Activated T-helper 2 cell treated with anti-CD3 and anti-CD28 coated beads, Interferon-gamma antibody, Interleukin-2, Interleukin-4, amounts not matched to agents 10 μg/mL and 5 μg/mL and 100 μg/mL, durations not matched to agents 14 hours and 24 hours and 36 hours (primary cell): ENCODE measurements at regions not wholly inside any gene's neighbourhood (a gene's known extent, or its start where the extent isn't known, plus 50 kb on each side); places are given as distances from the start of the nearest gene placed in this dataset.

Source experiments
- DNase-seq: peaks from one replicate; pipeline ENCODE4 v3.0.0; 2021; ENCODE audit warnings: low spot score
- H3K27ac Mint-ChIP-seq: one replicate; pipeline ENCODE4 v1.8.0; 2021; ENCODE audit warnings: mixed read lengths
- H3K27me3 Mint-ChIP-seq: one replicate; pipeline ENCODE4 v1.8.0; 2021; ENCODE audit warnings: low read depth, mixed read lengths
- H3K36me3 Mint-ChIP-seq: one replicate; pipeline ENCODE4 v1.8.0; 2021; ENCODE audit warnings: low read depth, mixed read lengths
- H3K4me1 Mint-ChIP-seq: one replicate; pipeline ENCODE4 v1.8.0; 2021; ENCODE audit warnings: low read depth, mixed read lengths
- H3K4me3 Mint-ChIP-seq: one replicate; pipeline ENCODE4 v1.8.0; 2021; ENCODE audit warnings: low read depth, mild to moderate bottlenecking, moderate library complexity, mixed read lengths
- H3K9me3 Mint-ChIP-seq: one replicate; pipeline ENCODE4 v1.8.0; 2021; ENCODE audit warnings: mixed read lengths
- intact Hi-C: fragments of 100-400 bp; cut with micrococcal nuclease; formaldehyde crosslinking; loops from one replicate; pipeline ENCODE4 v1.15.1; 2023

DNA sequence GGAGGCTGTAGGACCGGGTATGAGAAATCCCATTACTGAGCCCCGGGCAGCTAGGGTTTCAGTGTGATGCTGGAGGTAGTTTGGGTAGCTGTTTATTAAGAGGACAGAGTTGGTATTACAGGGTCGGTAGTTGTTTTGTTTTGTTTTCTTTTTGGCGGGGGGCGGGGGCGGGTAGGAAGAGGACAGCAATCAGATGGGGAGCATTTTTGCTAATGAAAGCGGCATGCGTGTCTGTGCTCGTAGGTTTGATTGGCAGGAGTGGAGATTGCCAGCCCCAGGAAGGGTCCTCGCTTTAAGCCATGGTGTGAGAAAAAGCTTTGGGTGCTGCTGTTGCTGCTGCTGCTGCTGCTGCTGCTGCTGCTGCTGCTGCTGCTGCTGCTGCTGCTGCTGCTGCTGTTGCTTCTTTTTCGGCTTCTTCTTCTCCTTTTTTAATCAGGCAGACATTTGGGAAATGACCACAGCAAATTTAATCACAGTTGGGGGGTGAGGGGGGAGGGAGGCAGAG lies 498.5 kb upstream of the ZFHX3 start:
- intact Hi-C loops = no loop called here
- Mint-ChIP-seq H3K4me3 (no peak overlapping the region), H3K27ac (no peak overlapping the region), H3K9me3 (no peaks in the 10 kb centered on the region), H3K27me3 (peaks cover 28% of the 10 kb centered on the region), H3K36me3 (no peaks in the 10 kb centered on the region), H3K4me1 (no peaks in the 10 kb centered on the region)
- DNase-seq = no peak

DNA sequence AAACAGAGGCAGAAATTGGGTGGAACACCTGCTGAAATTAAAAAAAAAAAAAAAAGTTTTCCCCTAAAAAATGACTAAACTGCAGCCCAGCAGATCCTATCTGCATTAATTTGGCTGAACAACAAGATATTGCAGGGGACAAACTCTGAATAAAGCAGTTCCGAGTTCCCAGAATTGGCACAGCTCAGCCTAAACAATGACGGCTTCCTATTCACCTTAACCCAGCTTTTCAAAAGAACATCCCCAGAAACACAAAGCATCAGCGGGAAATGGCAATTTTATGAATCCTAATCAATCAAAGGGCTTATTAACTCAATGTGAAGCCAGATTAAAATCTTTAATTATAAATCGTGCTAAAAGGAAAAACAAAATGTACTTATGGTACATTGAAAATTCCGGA lies 497.8 kb upstream of the ZFHX3 start:
- Mint-ChIP-seq H3K27me3 (peaks cover 28% of the 10 kb centered on the region), H3K27ac (no peak overlapping the region), H3K4me3 (no peak overlapping the region), H3K4me1 (no peaks in the 10 kb centered on the region), H3K9me3 (no peaks in the 10 kb centered on the region), H3K36me3 (no peaks in the 10 kb centered on the region)
- no peak for DNase-seq
- intact Hi-C loops = no loop called here

DNA sequence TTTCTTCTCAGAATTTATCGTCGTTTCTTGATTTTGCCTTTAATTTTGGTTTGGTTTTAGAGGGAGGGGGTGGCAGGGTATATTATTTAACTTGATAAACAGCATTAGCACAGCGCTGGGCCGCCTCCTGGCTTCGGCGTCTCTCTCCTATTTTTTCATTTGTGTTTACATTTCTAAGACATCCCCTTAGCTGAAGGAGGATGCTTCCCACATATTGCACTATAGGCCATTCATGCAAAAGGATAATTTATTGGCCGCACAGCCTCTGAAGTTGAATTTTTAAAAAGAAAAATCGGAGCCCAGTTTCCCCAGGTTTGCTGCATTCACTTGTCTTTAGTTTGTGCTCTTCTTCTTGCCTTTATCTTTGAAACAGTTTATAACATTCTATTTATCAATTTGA lies 497.4 kb upstream of the ZFHX3 start:
- Mint-ChIP-seq H3K4me1 (no peaks in the 10 kb centered on the region), H3K36me3 (no peaks in the 10 kb centered on the region), H3K4me3 (no peak overlapping the region), H3K27me3 (peaks cover 28% of the 10 kb centered on the region), H3K9me3 (no peaks in the 10 kb centered on the region), H3K27ac (no peak overlapping the region)
- DNase-seq = no peak
- intact Hi-C loops = no loop called here

GRCh38 chr16:73544826-73545225 lies 496.9 kb upstream of the ZFHX3 start:
- Mint-ChIP-seq H3K4me3 (no peak overlapping the region), H3K27ac (no peak overlapping the region), H3K27me3 (peaks cover 28% of the 10 kb centered on the region), H3K36me3 (no peaks in the 10 kb centered on the region), H3K9me3 (no peaks in the 10 kb centered on the region), H3K4me1 (no peaks in the 10 kb centered on the region)
- intact Hi-C loops = no loop called here
- no peak for DNase-seq

- intact Hi-C loops = no loop called here
- Mint-ChIP-seq H3K27me3 (peaks cover 28% of the 10 kb centered on the region), H3K4me1 (no peaks in the 10 kb centered on the region), H3K9me3 (no peaks in the 10 kb centered on the region), H3K27ac (no peak overlapping the region), H3K36me3 (no peaks in the 10 kb centered on the region), H3K4me3 (no peak overlapping the region)
- no peak for DNase-seq
Observed at GRCh38 chr16:73543970-73544599, 496.2 kb upstream of the ZFHX3 start.

DNA sequence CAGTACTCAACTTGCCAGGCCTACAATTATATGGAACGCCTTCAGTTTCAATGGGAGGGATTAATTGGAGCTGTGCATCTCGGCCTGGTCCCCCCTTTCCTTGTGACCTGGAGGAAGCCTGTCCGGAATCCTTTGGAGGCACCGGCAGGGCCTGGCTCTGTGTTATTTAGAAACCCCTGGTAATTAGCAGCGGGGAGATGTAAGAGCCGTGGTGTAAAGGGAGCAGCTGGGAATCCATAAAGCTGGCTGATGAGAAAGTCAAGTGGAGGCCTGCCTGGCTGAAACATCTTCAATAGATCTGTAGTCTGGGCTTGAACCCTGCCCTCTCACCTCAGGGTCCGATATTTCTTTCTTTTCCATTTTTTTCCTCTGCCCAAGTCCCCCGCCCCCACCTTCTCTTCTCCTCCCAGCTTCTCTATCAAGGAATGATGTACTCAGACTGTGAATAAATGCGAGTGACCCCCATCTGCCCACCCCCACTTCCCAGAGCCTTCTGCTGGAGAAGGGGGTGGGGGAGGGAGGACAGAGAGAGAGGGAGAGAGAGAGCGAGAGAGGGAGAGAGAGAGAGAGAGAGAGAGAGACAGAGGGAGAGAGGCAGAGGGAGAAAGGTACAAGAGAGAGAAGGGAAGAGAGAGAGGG lies 495.5 kb upstream of the ZFHX3 start:
- DNase-seq = no peak
- H3K4me3 Mint-ChIP-seq = no peak overlapping the region
- no peaks in the 10 kb centered on the region for H3K4me1 Mint-ChIP-seq
- H3K36me3 Mint-ChIP-seq = no peaks in the 10 kb centered on the region
- H3K9me3 Mint-ChIP-seq = no peaks in the 10 kb centered on the region
- intact Hi-C loops = no loop called here
- peaks cover 28% of the 10 kb centered on the region for H3K27me3 Mint-ChIP-seq
- no peak overlapping the region for H3K27ac Mint-ChIP-seq

GRCh38 chr16:73542885-73543284 lies 495.0 kb upstream of the ZFHX3 start:
- DNase-seq = no peak
- intact Hi-C loops = no loop called here
- Mint-ChIP-seq H3K27me3 (peaks cover 28% of the 10 kb centered on the region), H3K4me3 (no peak overlapping the region), H3K27ac (no peak overlapping the region), H3K4me1 (no peaks in the 10 kb centered on the region), H3K9me3 (no peaks in the 10 kb centered on the region), H3K36me3 (no peaks in the 10 kb centered on the region)

DNA sequence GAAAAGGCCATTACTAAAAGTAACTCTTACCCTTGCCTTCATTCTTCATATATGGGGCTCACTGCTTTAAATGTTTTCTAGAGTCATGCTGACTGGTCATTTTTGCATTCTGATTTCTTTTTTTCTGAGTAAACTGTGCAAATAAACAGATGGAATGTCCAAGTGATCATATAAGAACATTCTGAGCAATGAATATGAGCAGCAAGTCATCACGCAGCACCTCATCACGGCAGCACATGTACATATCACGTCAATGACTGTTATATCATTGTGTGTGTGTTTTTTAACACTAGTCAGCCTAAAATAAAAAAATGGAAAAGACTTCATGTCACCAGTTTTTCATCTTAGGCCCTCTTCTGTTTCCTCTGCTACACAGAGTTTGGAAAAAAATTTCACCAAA lies 490.0 kb upstream of the ZFHX3 start:
- H3K4me3 Mint-ChIP-seq = no peak overlapping the region
- H3K27me3 Mint-ChIP-seq = no peaks in the 10 kb centered on the region
- DNase-seq = no peak
- no peaks in the 10 kb centered on the region for H3K4me1 Mint-ChIP-seq
- no peaks in the 10 kb centered on the region for H3K36me3 Mint-ChIP-seq
- H3K9me3 Mint-ChIP-seq = no peaks in the 10 kb centered on the region
- no peak overlapping the region for H3K27ac Mint-ChIP-seq
- intact Hi-C loops = no loop called here

DNA sequence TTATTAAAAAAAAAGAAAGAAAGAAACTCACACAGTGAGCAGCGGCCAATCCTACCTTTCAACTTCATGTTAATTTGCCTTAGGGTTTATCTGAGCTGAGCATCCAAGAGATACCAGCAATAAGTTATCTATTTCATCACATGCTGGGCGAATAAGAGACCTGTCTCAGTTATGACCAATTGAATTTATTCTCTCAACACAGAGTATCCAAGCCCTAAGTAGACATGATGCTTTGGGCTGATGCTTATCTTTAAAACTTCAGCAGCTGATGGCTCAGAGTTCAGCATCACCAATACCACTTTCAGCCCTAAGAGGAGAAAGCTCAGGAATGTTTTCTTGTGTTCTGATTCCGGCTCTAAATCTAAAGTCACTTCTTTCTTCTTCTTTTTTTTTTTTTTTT lies 489.0 kb upstream of the ZFHX3 start:
- no peak overlapping the region for H3K4me3 Mint-ChIP-seq
- H3K9me3 Mint-ChIP-seq = no peaks in the 10 kb centered on the region
- intact Hi-C loops = no loop called here
- H3K4me1 Mint-ChIP-seq = no peaks in the 10 kb centered on the region
- H3K36me3 Mint-ChIP-seq = no peaks in the 10 kb centered on the region
- DNase-seq = no peak
- no peak overlapping the region for H3K27ac Mint-ChIP-seq
- no peaks in the 10 kb centered on the region for H3K27me3 Mint-ChIP-seq

- Mint-ChIP-seq H3K9me3 (no peaks in the 10 kb centered on the region), H3K27ac (no peak overlapping the region), H3K4me3 (no peak overlapping the region), H3K36me3 (no peaks in the 10 kb centered on the region), H3K27me3 (no peaks in the 10 kb centered on the region), H3K4me1 (no peaks in the 10 kb centered on the region)
- intact Hi-C loops = no loop called here
- no peak for DNase-seq
Observed at GRCh38 chr16:73531021-73531420, 483.1 kb upstream of the ZFHX3 start.

DNA sequence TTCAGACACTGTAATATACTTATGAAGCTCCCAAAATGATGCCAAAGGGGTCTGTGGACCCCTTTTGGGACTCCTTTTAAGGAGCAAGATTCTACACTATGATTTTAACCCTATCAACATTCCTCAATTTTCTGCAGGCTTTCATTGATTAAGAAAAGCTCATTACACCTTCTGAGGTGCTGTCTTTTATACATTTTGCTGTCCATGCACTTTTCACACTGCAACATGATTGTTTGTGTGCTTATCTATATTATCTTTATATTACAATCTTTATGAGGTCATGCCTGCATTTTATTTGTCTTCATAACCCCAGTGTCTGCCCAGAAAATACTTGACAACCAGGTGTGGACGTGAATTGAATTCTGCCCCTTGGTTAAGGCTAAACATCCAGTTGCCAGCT lies 482.6 kb upstream of the ZFHX3 start:
- H3K4me1 Mint-ChIP-seq = no peaks in the 10 kb centered on the region
- H3K36me3 Mint-ChIP-seq = no peaks in the 10 kb centered on the region
- no peak overlapping the region for H3K27ac Mint-ChIP-seq
- no peak for DNase-seq
- no peaks in the 10 kb centered on the region for H3K9me3 Mint-ChIP-seq
- H3K4me3 Mint-ChIP-seq = no peak overlapping the region
- intact Hi-C loops = no loop called here
- H3K27me3 Mint-ChIP-seq = no peaks in the 10 kb centered on the region

DNA sequence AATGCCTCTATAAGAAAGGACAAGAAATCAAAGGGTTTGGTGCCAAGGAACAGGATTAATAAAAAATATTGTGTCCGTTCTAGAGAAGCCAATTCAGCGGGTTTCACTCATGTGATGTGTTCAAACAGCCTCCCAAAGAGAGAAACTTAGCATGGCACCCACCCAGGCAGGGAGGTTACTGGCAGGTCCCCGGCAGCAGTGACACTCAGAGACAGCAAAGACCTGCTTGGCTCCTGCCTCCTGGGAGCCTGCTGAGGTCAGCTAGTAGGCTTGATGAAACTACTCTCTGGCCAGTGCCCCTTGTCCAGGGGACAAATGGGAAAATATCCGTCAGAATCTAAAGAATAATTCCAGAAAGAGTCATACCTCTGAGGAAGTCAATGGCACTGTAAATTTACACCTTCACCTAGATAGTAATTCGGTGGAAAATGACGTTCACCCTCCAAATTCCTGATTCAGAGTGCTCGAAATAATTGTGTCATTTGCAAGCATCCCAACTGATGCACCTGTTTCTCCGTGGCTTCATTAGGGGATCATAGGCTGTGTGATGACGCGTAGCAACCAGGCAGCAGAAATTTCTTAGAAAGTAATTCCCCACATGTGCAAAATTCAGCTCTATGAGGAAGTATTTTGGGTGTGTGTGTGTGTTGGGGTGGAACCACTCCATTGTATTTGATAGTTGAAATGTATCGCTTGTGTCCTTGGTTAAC lies 481.5 kb upstream of the ZFHX3 start:
- Mint-ChIP-seq H3K4me3 (no peak overlapping the region), H3K27ac (no peak overlapping the region), H3K4me1 (no peaks in the 10 kb centered on the region), H3K27me3 (no peaks in the 10 kb centered on the region), H3K9me3 (no peaks in the 10 kb centered on the region), H3K36me3 (no peaks in the 10 kb centered on the region)
- intact Hi-C loops = no loop called here
- DNase-seq = no peak

- Mint-ChIP-seq H3K4me1 (no peaks in the 10 kb centered on the region), H3K27ac (no peak overlapping the region), H3K27me3 (no peaks in the 10 kb centered on the region), H3K36me3 (no peaks in the 10 kb centered on the region), H3K9me3 (peaks cover 3% of the 10 kb centered on the region), H3K4me3 (no peak overlapping the region)
- no peak for DNase-seq
- intact Hi-C loops = no loop called here
Observed at GRCh38 chr16:73527187-73527586, 479.3 kb upstream of the ZFHX3 start.
